HT1080 (cell line): ENCODE measurements at regions not wholly inside any gene's neighbourhood (a gene's known extent, or its start where the extent isn't known, plus 50 kb on each side); places are given as distances from the start of the nearest gene placed in this dataset.
"Not testable (repeated sequence)": the region's sequence is repeated elsewhere in the genome, so short reads cannot be mapped to it uniquely, and the experiment has no call there.

Experiments
- DNase-seq: peaks from one replicate; pipeline ENCODE4 v3.0.0-alpha.2; 2015; ENCODE audit warnings: low read depth

- no peak for DNase-seq
Measured at GRCh38 chr13:71005919-71006318, 861.1 kb downstream of the DACH1 start.

DNA sequence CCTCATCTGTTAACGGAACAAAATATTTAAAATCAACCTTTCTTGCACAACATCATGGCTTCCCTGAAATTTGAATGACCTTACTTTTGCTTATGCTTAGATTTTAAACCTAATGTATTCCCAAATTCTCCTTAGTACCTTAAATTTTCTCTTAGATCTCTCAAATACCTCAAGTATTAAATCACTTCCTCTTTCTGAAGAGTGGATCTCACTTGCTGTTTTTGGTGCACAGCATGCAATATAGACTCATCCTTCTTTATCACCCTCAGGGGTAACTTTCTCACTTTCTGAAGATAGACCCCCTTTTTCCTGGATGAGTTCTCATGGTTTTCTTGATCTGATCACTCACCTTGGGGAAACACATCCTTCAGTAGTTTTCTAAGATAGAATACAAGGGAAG is 871.7 kb downstream of the DACH1 start:
- no peak for DNase-seq

DNA sequence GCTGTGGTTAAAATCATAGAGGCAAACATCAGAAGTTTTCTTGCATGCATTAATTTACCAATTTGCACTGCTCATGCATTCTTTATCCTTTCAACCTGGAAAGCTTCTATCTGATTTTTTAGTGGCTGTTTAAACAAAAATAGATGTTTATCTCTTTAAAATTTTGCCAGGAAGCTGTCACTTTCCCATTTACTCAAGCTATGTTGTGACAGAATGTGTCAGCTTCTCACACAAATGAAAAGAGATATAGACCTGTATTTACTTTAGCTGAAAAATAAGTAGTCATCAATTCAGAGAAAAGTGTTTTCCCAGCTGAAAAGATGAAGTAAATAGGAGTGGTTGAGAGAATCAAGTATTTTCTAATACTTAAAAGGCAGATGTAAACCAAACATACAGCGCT is 872.8 kb downstream of the DACH1 start:
- no peak for DNase-seq

GRCh38 chr13:70987043-70987442 is 878.8 kb upstream of the KLHL1 start:
- no peak for DNase-seq

DNA sequence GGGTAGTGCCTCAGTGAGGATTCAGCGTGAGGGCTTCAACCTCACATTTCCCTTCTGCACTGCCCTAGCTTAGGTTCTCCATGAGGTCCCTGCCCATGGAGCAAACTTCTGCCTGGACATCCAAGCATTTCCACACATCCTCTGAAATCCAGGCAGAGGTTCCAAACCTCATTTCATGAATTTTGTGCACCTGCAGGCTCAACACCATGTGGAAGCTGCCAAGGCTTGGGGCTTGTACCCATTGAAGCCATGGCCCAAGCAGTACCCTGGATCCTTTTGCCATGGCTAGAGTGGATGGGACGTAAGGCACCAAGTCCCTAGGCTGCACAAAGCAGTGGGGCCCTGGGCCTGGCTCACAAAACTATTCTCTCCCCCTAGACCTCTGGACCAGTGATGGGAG is 877.1 kb upstream of the KLHL1 start:
- no peak for DNase-seq

DNA sequence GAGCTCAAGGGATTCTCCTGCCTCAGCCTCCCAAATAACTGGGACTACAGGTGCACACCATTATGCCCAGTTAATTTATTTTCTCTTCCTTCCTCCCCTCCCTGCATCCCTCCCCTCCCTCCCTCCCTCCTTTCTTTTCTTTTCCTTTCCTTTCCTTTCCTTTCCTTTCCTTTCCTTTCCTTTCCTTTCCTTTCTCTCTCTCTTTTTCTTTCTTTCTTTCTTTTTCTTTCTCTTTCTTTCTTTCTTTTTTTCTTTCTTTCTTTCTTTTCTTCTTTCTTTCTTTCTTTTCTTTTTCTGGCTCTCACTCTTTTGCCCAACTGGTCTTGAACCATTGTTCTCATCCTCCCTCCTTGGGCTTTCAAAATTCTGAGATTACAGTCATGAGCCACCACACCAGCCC is 873.0 kb upstream of the KLHL1 start:
- not testable (repeated sequence) for DNase-seq

DNA sequence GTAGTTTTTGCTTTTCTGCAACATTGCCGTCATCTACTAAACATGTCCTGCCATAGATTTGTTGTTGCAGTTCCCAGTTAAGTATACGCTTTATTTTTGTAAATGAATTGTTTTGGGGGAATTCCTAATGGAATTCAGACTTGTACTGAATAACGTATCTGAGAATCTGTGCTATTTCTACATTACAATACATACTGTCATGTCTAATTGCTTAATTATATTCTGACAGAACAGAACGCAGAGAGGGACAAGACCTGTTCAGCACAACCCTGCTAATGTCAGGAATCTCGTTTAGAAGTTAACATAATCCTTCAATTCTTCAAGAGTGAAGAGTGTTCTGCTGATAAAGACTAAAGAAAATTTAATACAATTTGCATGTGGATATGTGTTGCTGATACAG is 861.1 kb upstream of the KLHL1 start:
- DNase-seq, result no peak

GRCh38 chr13:70967564-70967963 is 859.3 kb upstream of the KLHL1 start:
- DNase-seq, result no peak

- DNase-seq, result no peak
Measured at GRCh38 chr13:70964874-70965273, 856.6 kb upstream of the KLHL1 start.

DNA sequence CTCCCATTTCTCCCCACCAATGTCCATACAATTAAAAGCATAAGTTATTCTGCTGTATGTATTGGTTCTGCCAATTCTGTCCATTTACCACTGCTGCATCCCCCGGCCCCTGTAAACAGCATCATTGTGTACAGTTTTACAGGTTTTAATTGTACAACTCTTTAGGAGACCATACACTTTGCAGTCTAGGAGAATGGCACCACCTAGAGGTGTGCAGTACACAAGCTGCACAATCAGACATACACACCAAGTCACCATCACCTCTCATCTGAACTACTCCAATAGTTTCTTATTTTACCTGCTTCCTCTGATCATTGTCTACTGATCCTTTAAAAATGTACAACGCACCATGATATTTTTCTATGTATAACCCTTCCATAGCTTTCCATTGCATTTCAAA is 855.9 kb upstream of the KLHL1 start:
- DNase-seq, result peak; percentile 36

- no peak for DNase-seq
Measured at GRCh38 chr13:70960841-70961443, 852.7 kb upstream of the KLHL1 start.

GRCh38 chr13:70959035-70959775 is 851.0 kb upstream of the KLHL1 start:
- DNase-seq, result no peak

DNA sequence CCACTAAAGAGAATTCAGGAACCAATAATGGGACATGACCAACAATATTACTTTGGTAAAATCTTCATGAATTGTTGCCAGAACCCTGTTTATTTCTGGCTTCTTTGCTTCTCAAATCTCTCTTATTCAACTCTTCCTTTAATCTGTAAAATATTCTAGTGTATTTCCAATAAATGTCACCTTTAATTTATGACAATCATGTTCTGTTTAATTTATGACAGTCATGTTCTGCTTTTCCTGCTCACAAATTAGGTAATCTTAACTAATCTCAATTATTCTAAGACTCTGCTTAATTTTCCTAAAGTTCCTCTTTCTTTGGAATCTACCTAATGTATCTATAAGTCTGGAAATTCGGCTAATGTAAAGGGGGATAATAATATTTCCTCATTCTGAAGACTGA is 847.6 kb upstream of the KLHL1 start:
- DNase-seq, result no peak

DNA sequence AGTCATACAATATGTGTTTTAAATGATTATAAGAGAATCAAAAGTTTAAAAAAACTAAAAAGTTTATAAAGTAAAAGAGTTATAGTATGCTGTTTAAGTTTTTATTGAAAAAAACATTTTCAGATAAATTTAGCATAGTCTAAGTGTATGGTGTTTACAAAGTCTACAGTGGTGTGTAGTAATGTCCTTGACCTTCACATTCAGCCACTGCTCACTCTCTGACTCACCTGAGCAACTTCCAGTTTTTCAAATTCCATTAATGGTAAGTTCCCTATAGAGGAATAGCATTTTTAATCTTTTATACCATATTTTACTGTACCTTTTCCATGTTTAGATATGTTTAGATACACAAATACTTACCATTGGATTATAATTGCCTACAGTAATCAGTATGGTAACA is 842.4 kb upstream of the KLHL1 start:
- no peak for DNase-seq

- DNase-seq, result no peak
Measured at GRCh38 chr13:70945506-70945905, 837.3 kb upstream of the KLHL1 start.

GRCh38 chr13:70941454-70941853 is 833.2 kb upstream of the KLHL1 start:
- no peak for DNase-seq

- no peak for DNase-seq
Measured at GRCh38 chr13:70938462-70938861, 830.2 kb upstream of the KLHL1 start.

DNA sequence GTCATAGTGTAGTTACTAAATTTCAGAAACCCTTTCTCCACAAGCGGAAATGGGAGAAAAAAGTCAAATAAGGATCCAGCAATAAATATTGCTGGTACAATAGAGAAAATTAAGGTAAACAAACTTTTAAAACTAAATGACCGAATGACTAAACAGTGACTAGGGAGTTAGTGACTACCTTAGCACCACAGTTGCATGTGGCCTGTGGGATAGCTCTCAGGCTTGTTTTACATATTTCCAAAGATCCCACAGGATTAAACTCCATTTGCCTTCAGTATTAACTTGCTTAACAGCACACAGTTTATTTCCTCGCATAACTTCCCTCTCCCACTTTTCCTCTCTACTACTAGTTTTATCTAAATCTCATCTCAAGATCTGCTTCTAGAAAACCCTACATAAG is 824.3 kb upstream of the KLHL1 start:
- no peak for DNase-seq

GRCh38 chr13:70923863-70924752 is 815.9 kb upstream of the KLHL1 start:
- DNase-seq, result no peak

GRCh38 chr13:70911286-70911685 is 803.0 kb upstream of the KLHL1 start:
- no peak for DNase-seq

GRCh38 chr13:70908795-70909194 is 800.5 kb upstream of the KLHL1 start:
- DNase-seq, result no peak

GRCh38 chr13:70905035-70905434 is 796.8 kb upstream of the KLHL1 start:
- no peak for DNase-seq
